ENCODE measurements at regions not wholly inside any gene's neighbourhood (a gene's known extent, or its start where the extent isn't known, plus 50 kb on each side); places are given as distances from the start of the nearest gene placed in this dataset.

DNA sequence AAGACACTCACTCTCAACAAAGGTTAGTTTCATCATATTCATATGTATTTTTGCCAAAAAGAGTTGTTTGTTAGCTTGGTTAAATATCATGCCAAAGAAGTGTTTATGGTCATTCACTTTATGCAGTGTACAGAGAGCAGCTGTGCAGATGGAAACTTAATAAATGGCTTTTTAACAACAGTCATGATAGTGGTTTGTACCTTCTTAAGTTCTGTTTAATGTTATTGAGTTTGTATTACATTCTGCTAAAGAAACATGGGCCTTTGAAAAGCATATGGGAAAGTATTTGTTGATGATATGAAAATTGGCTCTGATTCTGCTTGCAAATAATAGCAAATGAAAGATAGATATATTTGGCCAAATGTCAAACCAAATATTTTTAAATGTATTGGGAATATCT, 607.3 kb downstream of the NCAM2 start:
- DNase-seq, result peak; percentile 85
- no peak overlapping the region for H3K4me3 ChIP-seq (ENCODE audit: low read length)
- peak overlapping the region; percentile 57 for H3K27ac ChIP-seq (ENCODE audit: low read length)
- H3K9me3 ChIP-seq (replicated peaks; ENCODE audit: control insufficient read depth, low read depth, low read length), result no peaks in the 10 kb centered on the region
- no peaks in the 10 kb centered on the region for H3K4me1 ChIP-seq (ENCODE audit: control insufficient read depth, insufficient read depth, low read length)
- no peaks in the 10 kb centered on the region for H3K36me3 ChIP-seq (ENCODE audit: control insufficient read depth, insufficient read depth, low read length)
- H3K27me3 ChIP-seq (ENCODE audit: control insufficient read depth, insufficient read depth, low read length), result no peaks in the 10 kb centered on the region

DNA sequence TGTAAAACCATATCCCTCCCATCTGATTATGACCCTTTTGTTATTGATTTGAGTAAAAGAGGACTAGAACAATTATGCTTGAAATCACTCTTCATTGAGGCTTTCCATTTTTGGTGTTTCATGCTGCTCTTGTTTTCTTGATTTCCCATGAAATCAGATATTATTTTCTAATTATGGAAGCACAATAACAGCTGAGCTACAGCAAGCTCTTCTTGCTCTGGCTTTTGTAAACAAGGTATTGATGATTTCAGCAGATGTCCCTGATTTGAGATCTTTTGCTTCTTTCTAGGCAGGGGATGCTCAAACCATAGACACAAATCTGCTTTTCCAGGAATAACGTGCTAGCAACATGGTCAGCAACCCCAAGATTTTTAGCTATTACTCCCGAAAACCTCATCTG, 607.8 kb downstream of the NCAM2 start:
- WGBS (ENCODE audit: insufficient coverage), result no CpG with 5 or more reads among the region's 2 CpGs
- H3K4me1 ChIP-seq (ENCODE audit: control insufficient read depth, insufficient read depth, low read length), result no peaks in the 10 kb centered on the region
- DNase-seq, result peak; percentile 88

DNA sequence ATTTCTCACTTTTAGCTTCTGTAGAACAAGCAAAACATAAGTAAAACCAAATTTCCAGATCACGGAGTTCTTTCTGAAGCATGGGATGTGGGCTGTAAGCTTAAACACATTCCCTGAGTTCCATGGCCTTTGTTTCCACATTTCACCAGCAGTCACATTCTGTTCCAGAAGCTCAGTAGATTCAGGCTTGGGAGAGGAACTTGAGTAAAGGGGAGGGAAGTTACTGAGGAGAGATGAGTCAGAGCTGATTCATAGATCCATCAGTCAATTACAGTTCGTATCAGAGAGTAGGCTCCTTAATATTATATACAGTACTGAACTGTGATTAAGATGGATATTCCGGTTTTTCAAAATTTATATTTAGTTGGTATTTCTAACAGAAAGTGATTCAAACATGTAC, 614.3 kb downstream of the NCAM2 start:
- DNase-seq, result peak; percentile 3
- no peak overlapping the region for H3K27ac ChIP-seq (ENCODE audit: low read length)
- no CpG with 5 or more reads among the region's 3 CpGs for WGBS (ENCODE audit: insufficient coverage)

More for the DNA sequence above, 607.8 kb downstream of the NCAM2 start:
- no peaks in the 10 kb centered on the region for H3K27me3 ChIP-seq (ENCODE audit: control insufficient read depth, insufficient read depth, low read length)
- H3K27ac ChIP-seq (ENCODE audit: low read length), result peak overlapping the region; percentile 42
- H3K9me3 ChIP-seq (replicated peaks; ENCODE audit: control insufficient read depth, low read depth, low read length), result no peaks in the 10 kb centered on the region
- H3K4me3 ChIP-seq (ENCODE audit: low read length), result no peak overlapping the region
- no peaks in the 10 kb centered on the region for H3K36me3 ChIP-seq (ENCODE audit: control insufficient read depth, insufficient read depth, low read length)

DNA sequence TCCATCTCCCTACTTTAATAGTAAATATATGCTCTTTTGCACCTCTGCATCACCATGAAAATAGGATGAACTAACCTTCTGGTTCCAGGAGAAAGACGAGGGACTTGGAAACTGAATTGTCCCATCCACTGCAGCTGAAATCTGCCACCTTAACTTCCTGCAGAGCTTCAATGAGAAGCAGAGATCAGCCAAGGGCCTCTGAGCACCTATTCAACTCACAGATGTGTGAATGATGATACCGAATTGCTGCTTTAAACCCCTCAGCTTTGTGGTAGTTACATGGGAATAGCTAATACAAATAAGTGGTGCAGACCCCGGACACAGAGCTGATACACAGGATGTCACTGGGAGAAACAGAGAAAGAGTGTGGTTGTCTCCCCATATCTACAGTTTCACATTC, 616.8 kb downstream of the NCAM2 start:
- 40% methylated on average over 1 of the region's 3 CpGs for WGBS (ENCODE audit: insufficient coverage)
- Histone ChIP-seq H3K27me3 (ENCODE audit: control insufficient read depth, insufficient read depth, low read length) (no peaks in the 10 kb centered on the region), H3K9me3 (replicated peaks; ENCODE audit: control insufficient read depth, low read depth, low read length) (no peaks in the 10 kb centered on the region), H3K27ac (ENCODE audit: low read length) (no peak overlapping the region), H3K36me3 (ENCODE audit: control insufficient read depth, insufficient read depth, low read length) (no peaks in the 10 kb centered on the region), H3K4me3 (ENCODE audit: low read length) (no peak overlapping the region), H3K4me1 (ENCODE audit: control insufficient read depth, insufficient read depth, low read length) (no peaks in the 10 kb centered on the region)
- no peak for DNase-seq

More for the DNA sequence above, 614.3 kb downstream of the NCAM2 start:
- Histone ChIP-seq H3K27me3 (ENCODE audit: control insufficient read depth, insufficient read depth, low read length) (no peaks in the 10 kb centered on the region), H3K4me3 (ENCODE audit: low read length) (no peak overlapping the region), H3K36me3 (ENCODE audit: control insufficient read depth, insufficient read depth, low read length) (no peaks in the 10 kb centered on the region), H3K4me1 (ENCODE audit: control insufficient read depth, insufficient read depth, low read length) (no peaks in the 10 kb centered on the region), H3K9me3 (replicated peaks; ENCODE audit: control insufficient read depth, low read depth, low read length) (no peaks in the 10 kb centered on the region)

DNA sequence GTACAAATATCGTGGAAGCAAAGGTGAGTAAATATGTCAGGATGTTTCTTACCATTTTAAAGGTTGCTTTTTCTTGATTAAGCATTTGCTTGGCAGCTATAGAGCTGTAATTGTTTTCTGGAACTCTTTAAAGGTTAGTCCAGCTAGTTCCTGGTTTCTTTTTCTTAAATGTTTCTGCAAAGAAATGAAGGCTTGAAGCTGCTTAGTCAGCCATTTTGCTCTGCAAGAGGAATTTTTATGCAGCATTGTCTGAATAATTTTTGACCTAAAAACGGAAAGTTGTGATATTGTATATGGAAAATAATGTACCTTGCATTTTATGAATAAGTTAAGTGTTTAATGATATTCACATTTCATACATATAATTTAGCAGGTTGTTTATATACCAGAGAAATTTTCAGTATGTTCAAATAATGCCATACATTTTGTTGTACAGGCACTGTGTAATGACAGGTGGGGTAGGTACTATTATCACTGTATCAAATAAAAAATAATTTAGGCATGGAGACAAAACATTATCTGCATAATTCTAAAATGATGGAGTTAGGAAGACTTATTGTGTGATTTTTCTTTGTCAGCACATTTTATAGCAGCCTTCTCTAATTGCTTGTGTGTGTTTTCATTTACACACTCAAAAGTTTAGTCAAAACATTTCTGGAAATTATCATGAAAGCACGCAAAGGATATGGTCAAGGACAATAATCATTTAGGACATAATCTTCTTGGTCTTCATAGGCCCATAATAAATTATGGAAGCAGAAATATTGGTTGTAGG, 624.4 kb downstream of the NCAM2 start:
- Histone ChIP-seq H3K27me3 (ENCODE audit: control insufficient read depth, insufficient read depth, low read length) (no peaks in the 10 kb centered on the region), H3K4me3 (ENCODE audit: low read length) (no peak overlapping the region), H3K9me3 (replicated peaks; ENCODE audit: control insufficient read depth, low read depth, low read length) (no peaks in the 10 kb centered on the region), H3K27ac (ENCODE audit: low read length) (no peak overlapping the region), H3K4me1 (ENCODE audit: control insufficient read depth, insufficient read depth, low read length) (no peaks in the 10 kb centered on the region), H3K36me3 (ENCODE audit: control insufficient read depth, insufficient read depth, low read length) (no peaks in the 10 kb centered on the region)
- WGBS (ENCODE audit: insufficient coverage), result 86% methylated on average over 1 of the region's 3 CpGs
- DNase-seq, result no peak

DNA sequence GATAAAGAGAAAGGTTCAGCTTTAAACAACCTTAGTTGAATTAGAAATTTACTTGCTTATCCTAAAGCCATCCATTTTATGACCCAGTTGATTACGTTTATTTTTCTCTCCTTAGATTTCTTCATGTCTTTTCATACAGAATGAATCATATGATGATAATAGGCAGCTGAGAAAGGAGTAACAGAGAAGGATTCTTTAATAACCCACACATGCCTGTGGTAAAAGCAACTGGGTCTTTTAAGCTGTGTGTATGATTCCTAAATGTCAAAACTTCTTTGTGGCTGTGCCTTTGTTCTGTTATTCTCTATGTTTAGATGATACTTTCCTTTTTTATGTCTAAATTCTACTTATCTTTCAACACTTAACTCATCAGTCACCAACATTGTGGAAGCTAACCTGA, 626.5 kb downstream of the NCAM2 start:
- no peak overlapping the region for H3K27ac ChIP-seq (ENCODE audit: low read length)
- no peaks in the 10 kb centered on the region for H3K4me1 ChIP-seq (ENCODE audit: control insufficient read depth, insufficient read depth, low read length)
- no peaks in the 10 kb centered on the region for H3K27me3 ChIP-seq (ENCODE audit: control insufficient read depth, insufficient read depth, low read length)
- H3K36me3 ChIP-seq (ENCODE audit: control insufficient read depth, insufficient read depth, low read length), result no peaks in the 10 kb centered on the region
- no peak overlapping the region for H3K4me3 ChIP-seq (ENCODE audit: low read length)
- no CpG with 5 or more reads among the region's 1 CpG for WGBS (ENCODE audit: insufficient coverage)
- no peak for DNase-seq
- no peaks in the 10 kb centered on the region for H3K9me3 ChIP-seq (replicated peaks; ENCODE audit: control insufficient read depth, low read depth, low read length)

DNA sequence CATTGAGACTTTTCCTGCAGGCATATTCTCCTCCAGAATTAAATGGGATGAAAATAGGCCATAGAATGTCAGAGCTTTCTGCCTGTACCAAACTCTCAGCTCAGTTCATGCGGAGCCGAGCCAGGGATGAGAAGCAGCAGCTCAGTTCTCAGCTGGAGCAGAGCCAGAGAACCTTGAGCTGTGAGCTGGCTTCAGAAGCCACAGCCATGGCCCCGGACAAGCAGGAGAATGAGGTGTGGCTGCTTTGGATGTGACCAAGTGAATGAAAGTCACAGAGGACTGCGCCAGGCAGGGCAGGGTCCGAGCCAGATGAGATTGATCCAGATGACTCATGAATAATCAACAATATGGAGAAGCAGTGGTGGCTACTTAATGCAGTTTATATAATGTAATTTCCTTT, 633.8 kb downstream of the NCAM2 start:
- Histone ChIP-seq H3K4me3 (ENCODE audit: low read length) (no peak overlapping the region), H3K4me1 (ENCODE audit: control insufficient read depth, insufficient read depth, low read length) (no peaks in the 10 kb centered on the region), H3K27ac (ENCODE audit: low read length) (no peak overlapping the region), H3K9me3 (replicated peaks; ENCODE audit: control insufficient read depth, low read depth, low read length) (peaks cover 5% of the 10 kb centered on the region), H3K27me3 (ENCODE audit: control insufficient read depth, insufficient read depth, low read length) (no peaks in the 10 kb centered on the region), H3K36me3 (ENCODE audit: control insufficient read depth, insufficient read depth, low read length) (no peaks in the 10 kb centered on the region)
- 74% methylated on average over 2 of the region's 5 CpGs for WGBS (ENCODE audit: insufficient coverage)
- DNase-seq, result peak; percentile 30

DNA sequence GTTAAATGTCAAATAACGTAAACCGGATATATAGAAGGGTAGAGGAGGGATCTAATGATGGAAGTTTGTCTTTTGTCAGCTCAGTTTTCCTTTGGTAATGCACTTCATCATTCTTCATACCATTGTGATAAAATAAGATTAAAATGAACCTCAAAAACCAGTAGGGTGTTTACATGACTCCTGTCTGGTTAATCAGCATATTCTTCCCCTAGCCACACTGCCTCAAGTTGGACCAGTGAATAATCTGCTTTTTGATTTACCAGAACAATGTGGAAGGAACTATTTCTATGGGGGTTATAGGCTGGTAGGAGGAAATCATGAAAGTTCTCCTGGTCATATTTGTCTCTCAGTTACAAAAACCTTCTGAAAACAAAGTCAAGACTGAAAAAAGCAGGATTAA, 634.7 kb downstream of the NCAM2 start:
- Histone ChIP-seq H3K4me1 (ENCODE audit: control insufficient read depth, insufficient read depth, low read length) (no peaks in the 10 kb centered on the region), H3K9me3 (replicated peaks; ENCODE audit: control insufficient read depth, low read depth, low read length) (peaks cover 5% of the 10 kb centered on the region), H3K27ac (ENCODE audit: low read length) (no peak overlapping the region), H3K27me3 (ENCODE audit: control insufficient read depth, insufficient read depth, low read length) (no peaks in the 10 kb centered on the region), H3K4me3 (ENCODE audit: low read length) (no peak overlapping the region), H3K36me3 (ENCODE audit: control insufficient read depth, insufficient read depth, low read length) (no peaks in the 10 kb centered on the region)
- WGBS (ENCODE audit: insufficient coverage), result no CpG with 5 or more reads among the region's 2 CpGs
- DNase-seq, result no peak

DNA sequence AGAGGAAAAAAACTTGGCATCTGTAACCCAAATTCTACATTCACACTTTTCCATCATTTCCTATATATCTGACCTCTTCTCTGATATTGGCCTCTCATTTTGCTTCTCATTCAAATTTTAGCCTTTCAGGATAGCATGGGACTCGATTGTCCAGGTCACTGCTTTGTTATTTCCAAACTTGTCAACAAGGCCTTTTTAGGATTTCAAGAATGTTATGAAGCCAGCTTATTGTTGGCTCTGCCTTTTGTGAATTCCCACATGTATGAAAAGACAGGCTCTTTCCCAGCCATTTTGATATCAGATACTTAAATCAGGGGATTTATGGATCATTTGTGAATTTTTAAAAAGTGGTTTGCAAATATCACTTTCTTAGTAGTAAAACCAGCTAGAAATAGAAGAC, 663.5 kb downstream of the NCAM2 start:
- 43% methylated on average over 1 of the region's 1 CpG for WGBS (ENCODE audit: insufficient coverage)
- H3K36me3 ChIP-seq (ENCODE audit: control insufficient read depth, insufficient read depth, low read length), result no peaks in the 10 kb centered on the region
- H3K4me1 ChIP-seq (ENCODE audit: control insufficient read depth, insufficient read depth, low read length), result no peaks in the 10 kb centered on the region

DNA sequence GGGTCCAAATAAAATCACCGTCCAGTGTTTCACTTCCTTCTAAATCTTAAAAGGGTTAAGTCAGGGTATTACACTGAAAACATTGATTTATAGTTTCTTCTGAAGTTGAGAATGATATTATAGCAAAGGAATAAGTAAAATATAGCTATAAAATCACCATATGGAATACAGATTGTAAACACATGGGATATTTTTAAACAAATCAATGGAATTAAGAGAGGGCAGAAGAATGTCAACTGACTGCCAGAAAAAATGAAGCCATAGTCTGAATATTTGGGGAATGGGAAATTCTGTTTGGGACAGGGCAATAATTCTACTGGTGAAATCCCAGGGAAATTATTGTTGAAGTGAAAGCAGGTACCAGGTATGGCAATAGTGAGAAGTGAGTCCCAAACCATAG, 664.6 kb downstream of the NCAM2 start:
- peak; percentile 36 for DNase-seq
- no peaks in the 10 kb centered on the region for H3K9me3 ChIP-seq (replicated peaks; ENCODE audit: control insufficient read depth, low read depth, low read length)
- H3K4me1 ChIP-seq (ENCODE audit: control insufficient read depth, insufficient read depth, low read length), result no peaks in the 10 kb centered on the region
- no peaks in the 10 kb centered on the region for H3K27me3 ChIP-seq (ENCODE audit: control insufficient read depth, insufficient read depth, low read length)
- no peak overlapping the region for H3K4me3 ChIP-seq (ENCODE audit: low read length)
- no CpG with 5 or more reads among the region's 1 CpG for WGBS (ENCODE audit: insufficient coverage)
- H3K36me3 ChIP-seq (ENCODE audit: control insufficient read depth, insufficient read depth, low read length), result no peaks in the 10 kb centered on the region
- no peak overlapping the region for H3K27ac ChIP-seq (ENCODE audit: low read length)

More for the DNA sequence above, 663.5 kb downstream of the NCAM2 start:
- no peaks in the 10 kb centered on the region for H3K27me3 ChIP-seq (ENCODE audit: control insufficient read depth, insufficient read depth, low read length)
- no peak overlapping the region for H3K4me3 ChIP-seq (ENCODE audit: low read length)
- no peaks in the 10 kb centered on the region for H3K9me3 ChIP-seq (replicated peaks; ENCODE audit: control insufficient read depth, low read depth, low read length)
- DNase-seq, result peak; percentile 53
- peak overlapping the region; percentile 7 for H3K27ac ChIP-seq (ENCODE audit: low read length)

DNA sequence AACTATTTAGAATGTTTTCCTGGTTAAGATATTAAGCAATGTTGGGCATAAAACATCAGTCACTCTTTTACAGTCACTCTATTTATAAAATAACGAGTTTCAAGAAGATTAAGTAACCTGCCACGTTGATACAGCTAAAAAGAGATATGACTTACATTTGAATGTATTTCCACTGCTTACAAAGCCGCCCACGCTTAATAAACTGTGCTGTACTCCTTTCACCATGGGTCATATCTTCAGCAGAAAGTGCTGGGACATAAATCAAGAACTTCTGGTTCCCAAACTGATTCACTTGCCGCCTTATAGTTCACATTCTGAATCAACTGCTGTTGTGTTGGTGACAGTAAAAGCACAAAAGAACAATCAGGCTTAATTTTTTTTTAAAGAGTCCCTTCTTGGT, 666.7 kb downstream of the NCAM2 start:
- no peak for DNase-seq
- 100% methylated on average over 2 of the region's 5 CpGs for WGBS (ENCODE audit: insufficient coverage)
- no peaks in the 10 kb centered on the region for H3K4me1 ChIP-seq (ENCODE audit: control insufficient read depth, insufficient read depth, low read length)
- H3K4me3 ChIP-seq (ENCODE audit: low read length), result no peak overlapping the region
- no peaks in the 10 kb centered on the region for H3K36me3 ChIP-seq (ENCODE audit: control insufficient read depth, insufficient read depth, low read length)
- no peak overlapping the region for H3K27ac ChIP-seq (ENCODE audit: low read length)
- H3K9me3 ChIP-seq (replicated peaks; ENCODE audit: control insufficient read depth, low read depth, low read length), result no peaks in the 10 kb centered on the region
- no peaks in the 10 kb centered on the region for H3K27me3 ChIP-seq (ENCODE audit: control insufficient read depth, insufficient read depth, low read length)

Data from muscle of leg (tissue), 3 donors.